Liver (tissue), 2 donors: ENCODE measurements at regions not wholly inside any gene's neighbourhood (a gene's known extent, or its start where the extent isn't known, plus 50 kb on each side); places are given as distances from the start of the nearest gene placed in this dataset.

Experiments used
- CTCF ChIP-seq: fragments of 150-350 bp; IDR thresholded peaks from 2 replicates; pipeline ENCODE4 v1.5.1; 2017; ENCODE audit warnings: improper control_type of control experiment, low read depth, low read length; ENCODE audit not compliant: missing input control
- YY1 ChIP-seq: IDR thresholded peaks from 2 replicates; pipeline ENCODE4 v1.6.1; 2016; ENCODE audit warnings: antibody characterized with exemption, mild to moderate bottlenecking
- donor health status: healthy.

GRCh38 chr5:52452098-52452497 lies 335.6 kb upstream of the ITGA1 start:
- TF ChIP-seq CTCF = no peak
- no peak for TF ChIP-seq YY1
